ENCODE measurements at regions not wholly inside any gene's neighbourhood (a gene's known extent, or its start where the extent isn't known, plus 50 kb on each side); places are given as distances from the start of the nearest gene placed in this dataset.

DNA sequence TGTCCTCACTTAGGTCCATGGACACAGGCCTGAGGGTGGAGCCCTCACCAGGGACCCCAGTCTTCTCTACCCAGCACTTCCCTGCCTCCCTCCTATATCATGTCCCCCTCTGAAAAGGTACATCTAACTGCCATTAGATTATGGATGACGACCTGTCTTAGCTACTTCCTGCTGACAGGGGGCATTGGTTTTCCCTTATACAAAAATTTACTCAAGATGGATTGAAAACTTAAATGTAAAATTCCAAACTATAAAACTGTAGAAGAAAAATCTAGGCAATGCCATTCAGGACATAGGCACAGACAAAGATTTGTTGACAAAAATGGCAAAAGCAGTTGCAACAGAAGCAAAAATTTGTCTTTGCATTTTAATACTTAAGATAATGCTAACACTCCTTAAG is 623.2 kb upstream of the FAM174A start:
- intact Hi-C loops (cut with micrococcal nuclease): no loop called here

GRCh38 chr5:99906776-99907175 is 628.4 kb upstream of the FAM174A start:
- intact Hi-C loops (cut with micrococcal nuclease): no loop called here

- intact Hi-C loops (cut with micrococcal nuclease): no loop called here
These were observed 633.2 kb upstream of the FAM174A start for GRCh38 chr5:99901972-99902371.

- intact Hi-C loops (cut with micrococcal nuclease): no loop called here
These were observed 634.8 kb upstream of the FAM174A start for GRCh38 chr5:99900302-99900852.

- intact Hi-C loops (cut with micrococcal nuclease): no loop called here
These were observed 655.2 kb upstream of the FAM174A start for GRCh38 chr5:99879791-99880511.

DNA sequence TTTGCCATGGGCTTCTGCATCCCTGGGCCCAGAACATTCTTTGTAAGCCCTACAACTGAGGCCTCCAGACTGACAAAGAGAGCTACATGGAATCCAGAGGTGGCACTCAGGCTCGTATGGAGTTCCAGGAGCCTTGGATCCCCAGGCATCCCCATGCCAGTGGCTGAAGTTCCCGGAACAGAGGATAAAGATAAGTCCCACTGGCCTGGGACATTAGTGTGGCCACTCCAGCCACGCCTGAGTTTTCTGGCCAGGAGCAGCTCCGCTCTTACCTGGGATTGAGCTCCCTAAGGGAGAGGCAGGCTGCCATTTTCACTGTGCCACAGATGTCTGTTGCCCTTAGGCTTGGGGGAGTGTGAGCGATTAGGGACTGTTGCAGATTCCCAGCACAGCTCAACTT is 656.3 kb upstream of the FAM174A start:
- intact Hi-C loops (cut with micrococcal nuclease): no loop called here

DNA sequence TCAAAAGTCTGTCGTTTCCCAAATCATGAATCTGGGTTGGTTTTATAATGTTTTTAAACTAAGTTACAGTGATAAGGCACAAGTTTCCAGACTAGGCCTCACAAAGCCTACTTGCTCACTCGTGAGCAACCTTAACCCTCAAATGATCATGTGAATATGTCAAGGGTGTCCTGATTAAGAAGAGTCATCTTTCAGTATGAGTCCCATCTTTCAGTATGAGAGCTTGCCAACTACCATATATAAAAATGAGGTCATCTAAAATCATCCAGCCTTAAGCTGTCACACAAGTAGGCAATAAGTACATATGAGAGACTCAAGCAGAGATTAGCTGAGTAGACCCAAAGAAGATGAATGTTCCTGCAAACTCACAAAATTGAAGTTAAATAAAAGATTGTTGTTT is 668.4 kb upstream of the FAM174A start:
- intact Hi-C loops (cut with micrococcal nuclease): no loop called here

GRCh38 chr5:99865159-99865558 is 670.0 kb upstream of the FAM174A start:
- intact Hi-C loops (cut with micrococcal nuclease): no loop called here

- intact Hi-C loops (cut with micrococcal nuclease): no loop called here
These were observed 699.4 kb upstream of the FAM174A start for GRCh38 chr5:99835791-99836190.

DNA sequence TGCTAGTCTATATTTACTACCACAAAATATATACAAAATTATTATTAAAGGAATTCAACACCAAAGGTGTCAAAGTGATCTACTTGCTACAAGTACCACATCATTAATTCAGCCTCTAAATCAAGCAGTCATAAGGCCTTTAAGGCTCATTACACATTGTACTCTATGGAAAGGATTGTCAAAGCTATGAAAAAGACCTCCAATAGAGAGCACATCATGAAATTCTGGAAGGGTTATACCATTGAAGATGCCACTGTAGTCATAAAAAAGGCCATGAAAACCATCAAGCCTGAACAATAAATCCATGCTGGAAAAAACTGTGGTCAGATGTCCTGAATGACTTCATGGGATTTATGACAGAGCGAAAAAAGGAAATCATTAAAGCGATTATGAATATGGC is 708.0 kb upstream of the FAM174A start:
- intact Hi-C loops (cut with micrococcal nuclease): no loop called here

DNA sequence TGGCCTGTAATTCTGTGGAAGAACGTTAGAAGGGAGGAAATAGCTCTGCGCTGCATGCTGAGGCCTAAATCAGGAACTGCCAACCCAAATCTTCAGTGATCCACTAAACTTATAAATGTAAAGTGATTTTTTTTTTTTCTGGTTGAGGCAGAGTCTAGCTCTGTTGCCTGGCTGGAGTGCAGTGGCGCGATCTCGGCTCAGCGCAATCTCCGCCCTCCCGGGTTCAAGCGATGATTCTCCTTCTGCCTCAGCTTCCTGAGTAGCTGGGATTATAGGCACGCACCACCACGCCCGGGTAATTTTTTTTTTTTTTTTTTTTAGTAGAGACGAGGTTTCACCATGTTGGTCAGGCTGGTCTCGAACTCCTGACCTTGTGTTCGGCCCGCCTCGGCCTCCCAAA is 717.4 kb upstream of the FAM174A start:
- intact Hi-C loops (cut with micrococcal nuclease): no loop called here

GRCh38 chr5:99814321-99815063 is 720.7 kb upstream of the FAM174A start:
- intact Hi-C loops (cut with micrococcal nuclease): no loop called here

DNA sequence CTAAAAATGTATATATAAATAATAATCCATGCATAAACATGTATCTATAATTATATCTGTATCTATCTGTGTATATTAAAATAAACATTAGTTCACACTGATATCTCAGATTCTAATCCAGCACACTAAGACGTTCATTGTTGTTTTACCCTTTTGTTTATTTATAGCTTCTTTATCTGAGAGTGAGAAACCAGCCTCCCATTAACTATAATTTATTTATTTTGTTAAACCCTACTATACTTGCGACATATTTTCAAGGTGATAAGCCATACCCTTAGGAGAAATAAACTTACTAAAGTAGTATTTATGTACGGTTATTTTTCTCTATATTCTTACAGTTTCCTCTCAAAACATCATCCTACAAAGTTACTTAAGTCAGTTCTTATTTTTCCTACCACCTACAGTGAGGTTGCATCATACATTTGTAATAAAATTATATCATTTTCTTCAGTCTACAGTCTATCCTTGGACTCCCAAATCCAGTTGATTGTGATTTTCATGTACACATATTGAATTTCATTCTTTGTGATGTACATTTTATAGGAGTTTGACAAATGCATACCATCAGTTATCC is 726.4 kb upstream of the FAM174A start:
- intact Hi-C loops (cut with micrococcal nuclease): no loop called here

GRCh38 chr5:99807346-99807745 is 727.8 kb upstream of the FAM174A start:
- intact Hi-C loops (cut with micrococcal nuclease): no loop called here

DNA sequence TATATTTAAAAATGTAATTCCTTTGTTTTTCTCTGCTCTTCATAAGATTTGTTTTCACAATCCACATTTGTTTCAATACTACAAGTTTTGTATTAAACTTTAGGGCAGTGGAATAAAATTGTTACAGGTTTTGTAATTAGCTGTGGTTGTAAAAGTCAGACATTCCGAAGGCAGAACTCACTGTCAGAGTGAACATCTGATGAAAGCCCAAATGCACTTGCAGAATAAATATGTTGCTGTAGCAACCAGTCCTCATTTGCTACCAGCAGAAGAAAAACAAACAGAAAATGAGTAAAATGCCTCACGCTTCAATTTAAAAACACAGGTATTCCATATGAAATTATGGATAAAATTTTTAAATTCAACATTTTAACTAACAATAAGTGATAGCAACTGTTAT is 740.1 kb upstream of the FAM174A start:
- intact Hi-C loops (cut with micrococcal nuclease): no loop called here

- intact Hi-C loops (cut with micrococcal nuclease): no loop called here
These were observed 746.7 kb upstream of the FAM174A start for GRCh38 chr5:99788482-99788881.

DNA sequence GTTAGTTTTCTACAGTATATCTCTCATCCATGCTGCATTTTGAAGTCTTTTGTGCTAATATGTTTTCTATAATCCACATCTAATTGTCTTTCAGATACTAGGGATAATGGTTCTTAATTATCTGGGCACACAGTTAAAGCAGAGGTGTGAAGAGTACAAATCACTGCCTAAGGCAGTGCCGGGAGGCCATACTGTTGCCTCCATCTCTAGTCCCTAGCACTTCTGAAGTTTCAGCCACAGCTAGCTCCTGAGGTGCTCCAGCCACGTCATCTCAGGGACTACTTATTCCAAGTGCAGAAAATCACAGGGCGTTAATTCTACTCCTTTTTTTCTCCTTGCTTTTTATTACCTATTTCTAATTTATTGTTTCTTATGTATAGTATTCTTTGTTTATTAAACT is 760.0 kb upstream of the FAM174A start:
- intact Hi-C loops (cut with micrococcal nuclease): no loop called here

DNA sequence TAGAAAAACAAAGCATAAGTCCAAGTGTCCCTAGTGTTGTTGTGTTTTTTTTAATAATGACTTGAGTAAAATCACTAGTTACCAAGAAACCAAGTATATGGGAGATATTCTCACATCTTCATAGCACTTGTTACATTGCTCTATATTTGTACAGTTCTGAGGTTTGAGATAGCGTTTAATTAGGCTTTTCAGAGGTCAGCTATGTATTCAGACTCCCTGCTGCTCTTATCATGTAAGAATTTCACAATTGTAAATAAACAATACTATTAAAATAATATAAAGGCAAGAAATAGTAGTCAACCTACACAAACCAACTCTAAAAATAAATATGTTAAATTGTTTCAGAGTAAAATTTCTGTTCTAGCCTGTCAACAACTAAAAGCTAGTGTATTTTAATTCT is 761.9 kb upstream of the FAM174A start:
- intact Hi-C loops (cut with micrococcal nuclease): no loop called here

DNA sequence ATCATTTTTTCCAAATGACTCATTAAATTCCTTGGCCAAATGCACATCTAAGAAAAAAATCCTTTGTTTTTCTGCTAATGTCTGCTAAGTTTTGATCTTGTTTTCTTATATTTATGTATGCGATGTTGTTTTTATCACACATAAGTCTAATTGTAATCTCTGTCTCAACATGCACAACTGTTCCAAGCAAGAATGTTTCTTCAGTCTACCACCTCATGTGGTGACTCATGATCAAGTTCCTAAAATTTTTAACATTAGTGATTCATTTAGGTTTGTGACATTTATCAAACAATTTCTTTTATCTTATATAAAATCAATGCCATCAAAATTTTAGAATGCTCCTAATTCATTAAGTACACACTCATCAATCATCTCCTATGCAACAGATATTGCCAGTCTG is 763.9 kb upstream of the FAM174A start:
- intact Hi-C loops (cut with micrococcal nuclease): no loop called here

- intact Hi-C loops (cut with micrococcal nuclease): no loop called here
These were observed 770.2 kb upstream of the FAM174A start for GRCh38 chr5:99765011-99765410.

GRCh38 chr5:99763021-99763774 is 772.0 kb upstream of the FAM174A start:
- intact Hi-C loops (cut with micrococcal nuclease): no loop called here

DNA sequence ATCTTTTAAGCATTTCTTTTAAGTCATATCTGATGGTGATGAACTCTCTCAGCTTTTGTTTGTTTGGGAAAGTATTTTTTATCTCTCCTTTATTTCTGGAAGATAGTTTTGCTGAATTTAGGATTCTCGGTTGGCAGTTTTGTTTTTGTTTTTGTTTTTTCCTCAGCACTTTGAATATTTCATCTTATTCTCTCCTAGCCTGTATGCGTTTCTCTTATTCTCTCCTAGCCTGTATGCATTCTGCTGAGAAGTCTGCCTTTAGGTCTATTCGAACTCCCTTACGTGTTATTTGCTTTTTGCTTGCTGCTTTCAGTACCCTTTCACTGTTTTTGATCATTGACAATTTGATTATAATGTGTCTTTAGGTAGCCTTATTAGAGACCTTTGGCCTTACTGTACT is 787.8 kb upstream of the FAM174A start:
- intact Hi-C loops (cut with micrococcal nuclease): no loop called here
